ENCODE measurements at regions not wholly inside any gene's neighbourhood (a gene's known extent, or its start where the extent isn't known, plus 50 kb on each side); places are given as distances from the start of the nearest gene placed in this dataset.

- TF ChIP-seq, protein P1, sequence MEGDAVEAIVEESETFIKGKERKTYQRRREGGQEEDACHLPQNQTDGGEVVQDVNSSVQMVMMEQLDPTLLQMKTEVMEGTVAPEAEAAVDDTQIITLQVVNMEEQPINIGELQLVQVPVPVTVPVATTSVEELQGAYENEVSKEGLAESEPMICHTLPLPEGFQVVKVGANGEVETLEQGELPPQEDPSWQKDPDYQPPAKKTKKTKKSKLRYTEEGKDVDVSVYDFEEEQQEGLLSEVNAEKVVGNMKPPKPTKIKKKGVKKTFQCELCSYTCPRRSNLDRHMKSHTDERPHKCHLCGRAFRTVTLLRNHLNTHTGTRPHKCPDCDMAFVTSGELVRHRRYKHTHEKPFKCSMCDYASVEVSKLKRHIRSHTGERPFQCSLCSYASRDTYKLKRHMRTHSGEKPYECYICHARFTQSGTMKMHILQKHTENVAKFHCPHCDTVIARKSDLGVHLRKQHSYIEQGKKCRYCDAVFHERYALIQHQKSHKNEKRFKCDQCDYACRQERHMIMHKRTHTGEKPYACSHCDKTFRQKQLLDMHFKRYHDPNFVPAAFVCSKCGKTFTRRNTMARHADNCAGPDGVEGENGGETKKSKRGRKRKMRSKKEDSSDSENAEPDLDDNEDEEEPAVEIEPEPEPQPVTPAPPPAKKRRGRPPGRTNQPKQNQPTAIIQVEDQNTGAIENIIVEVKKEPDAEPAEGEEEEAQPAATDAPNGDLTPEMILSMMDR (IDR thresholded peaks at IDR 0.05 in 2 of 3, conservative IDR thresholded peaks at IDR 0.05 in 1 of 3; ENCODE audit: borderline replicate concordance in 1 of 3, insufficient read depth in 1 of 3, low read depth in 2 of 3, low read length in 2 of 3), result no peak
- TF ChIP-seq ATF3 (IDR thresholded peaks at IDR 0.05) (no peak), CEBPB (IDR thresholded peaks at IDR 0.05; ENCODE audit: low read depth) (no peak), EZH2 (IDR thresholded peaks at IDR 0.05) (no peak)
Measured at GRCh38 chr1:219330001-219330400, 156.3 kb downstream of the LYPLAL1 start (continued).

DNA sequence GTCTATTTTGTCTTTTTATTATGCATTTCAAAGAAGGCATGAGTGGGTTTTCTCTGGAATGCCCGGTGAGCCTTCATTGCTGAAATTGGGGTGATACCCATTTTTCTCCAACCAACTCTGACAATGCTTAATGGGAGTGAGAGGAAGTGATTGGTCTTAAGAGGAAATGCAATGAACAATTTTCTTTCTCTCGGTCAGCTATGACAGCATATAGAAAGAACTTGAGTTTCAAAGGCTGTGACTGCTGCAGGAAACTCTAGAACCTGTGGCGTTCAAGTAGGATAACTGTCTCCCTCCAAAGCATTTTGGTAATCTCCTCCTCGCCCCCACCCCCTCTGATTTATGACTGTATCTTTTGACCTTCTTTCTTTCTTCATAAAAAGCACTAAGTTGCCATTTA is 155.9 kb downstream of the LYPLAL1 start:
- H3K27me3 ChIP-seq (ENCODE audit: insufficient read depth, low read length), result no peaks in the 10 kb centered on the region
- no peak for TF ChIP-seq ZBTB33 (IDR thresholded peaks at IDR 0.05; ENCODE audit: extremely low read depth, insufficient replicate concordance, low read length)
- no peak for TF ChIP-seq REST (IDR thresholded peaks at IDR 0.05; ENCODE audit: low read depth)
- TF ChIP-seq SRF (IDR thresholded peaks at IDR 0.05; ENCODE audit: low read depth), result no peak
- TF ChIP-seq POLR2AphosphoS5 (IDR thresholded peaks at IDR 0.05; ENCODE audit: low read depth, low read length), result no peak
- no peak for TF ChIP-seq CEBPB (IDR thresholded peaks at IDR 0.05; ENCODE audit: low read depth)
- TF ChIP-seq SP1 (IDR thresholded peaks at IDR 0.05; ENCODE audit: low read depth), result no peak
- no peak for TF ChIP-seq RAD21 (IDR thresholded peaks at IDR 0.05; ENCODE audit: low read depth)
- no peak for TF ChIP-seq FOSL1 (IDR thresholded peaks at IDR 0.05; ENCODE audit: low read depth)
- H2AFZ ChIP-seq (ENCODE audit: low read depth, low read length, poor library complexity, severe bottlenecking), result no peak overlapping the region
- no peak overlapping the region for H3K9ac ChIP-seq (ENCODE audit: low read length)
- no peaks in the 10 kb centered on the region for H3K36me3 ChIP-seq (ENCODE audit: control insufficient read depth in 1 of 2, insufficient read depth in 2 of 2, low read length in 2 of 2)
- no peak overlapping the region for H3K4me3 ChIP-seq (replicated peaks in 1 of 2; ENCODE audit: low read depth in 1 of 2, low read length in 2 of 2)
- H4K20me1 ChIP-seq (ENCODE audit: insufficient read depth), result no peaks in the 10 kb centered on the region
- no peaks in the 10 kb centered on the region for H3K79me2 ChIP-seq (ENCODE audit: insufficient read depth, low read length)
- no peak overlapping the region for H3K4me2 ChIP-seq (ENCODE audit: low read length)
- POLR2A ChIA-PET, result no interaction called here
- no peaks in the 10 kb centered on the region for H3K9me2 ChIP-seq (ENCODE audit: insufficient read depth)
- H3K4me1 ChIP-seq (ENCODE audit: control insufficient read depth in 1 of 2, insufficient read depth in 2 of 2, low read length in 2 of 2), result peaks cover 4 to 16% of the 10 kb centered on the region in 2 experiments; a peak in 3 of 4 replicates
- intact Hi-C loops (cut with micrococcal nuclease), result no loop called here
- DNase-seq (ENCODE audit: low read depth, low spot score), result no peak
- no peaks in the 10 kb centered on the region for H3K9me3 ChIP-seq (ENCODE audit: control insufficient read depth in 1 of 2, insufficient read depth in 1 of 2, low read depth in 1 of 2, low read length in 2 of 2)
- no peak overlapping the region for H3K27ac ChIP-seq (ENCODE audit: low read depth, low read length)
- ATAC-seq, result no peak
- RAD21 ChIA-PET (ENCODE audit: low non-redundant PET in 1 of 2, low total read pairs in 2 of 2, uncharacterized antibody in 2 of 2, unreplicated experiment in 2 of 2), result no interaction called here
- CTCF ChIA-PET, result no interaction called here
- BruUV-seq (replicated peaks), result no TSS peak

All from HCT116 (cell line).